ENCODE measurements at regions not wholly inside any gene's neighbourhood (a gene's known extent, or its start where the extent isn't known, plus 50 kb on each side); places are given as distances from the start of the nearest gene placed in this dataset.

DNA sequence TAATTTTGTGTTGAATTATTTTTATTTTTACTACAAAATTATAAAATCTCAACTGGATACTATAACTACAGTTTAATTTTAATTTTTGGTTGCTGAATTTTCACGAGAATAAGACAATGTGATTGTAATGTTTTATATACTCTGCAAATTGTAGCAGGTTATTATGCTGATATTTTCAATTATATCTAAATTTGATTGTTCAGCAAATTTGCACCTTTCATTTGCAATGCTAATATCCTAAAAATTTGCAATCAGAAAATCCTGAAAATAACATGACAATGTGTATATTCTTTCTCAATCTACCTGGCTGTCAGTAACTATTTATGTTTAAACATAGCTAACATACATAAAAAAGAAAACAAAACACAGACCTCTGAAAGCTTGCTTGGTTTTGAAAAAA lies 932.2 kb upstream of the LRFN5 start:
- no peak overlapping the region for H3K27ac Mint-ChIP-seq
- DNase-seq: no peak
- Histone ChIP-seq H3K9me3 (ENCODE audit: control insufficient read depth, low read length) (no peaks in the 10 kb centered on the region), H3K27ac (ENCODE audit: low read depth, low read length) (no peak overlapping the region), H3K4me3 (ENCODE audit: low read length) (no peak overlapping the region), H3K4me1 (ENCODE audit: control insufficient read depth, insufficient read depth, low read length) (no peaks in the 10 kb centered on the region), H3K27me3 (ENCODE audit: control insufficient read depth, insufficient read depth, low read length, poor library complexity, severe bottlenecking) (no peaks in the 10 kb centered on the region), H3K9ac (ENCODE audit: extremely low read depth, low read length, poor library complexity, severe bottlenecking) (no peak overlapping the region), H3K36me3 (ENCODE audit: control insufficient read depth, insufficient read depth, low read length) (no peaks in the 10 kb centered on the region)
- no peak for TF ChIP-seq CTCF (conservative IDR thresholded peaks at IDR 0.05)
- H3K27me3 Mint-ChIP-seq (ENCODE audit: insufficient read depth): no peaks in the 10 kb centered on the region
- H3K4me1 Mint-ChIP-seq: peaks cover 11% of the 10 kb centered on the region
- peaks cover 19% of the 10 kb centered on the region for H3K9me3 Mint-ChIP-seq
- no CpG with 5 or more reads among the region's 1 CpG for WGBS, 2 experiments (ENCODE audit: insufficient coverage in 1 of 2, insufficient read length in 1 of 2)
- no peak overlapping the region for H3K4me3 Mint-ChIP-seq
- H3K36me3 Mint-ChIP-seq (ENCODE audit: low read depth): peaks cover 7% of the 10 kb centered on the region

DNA sequence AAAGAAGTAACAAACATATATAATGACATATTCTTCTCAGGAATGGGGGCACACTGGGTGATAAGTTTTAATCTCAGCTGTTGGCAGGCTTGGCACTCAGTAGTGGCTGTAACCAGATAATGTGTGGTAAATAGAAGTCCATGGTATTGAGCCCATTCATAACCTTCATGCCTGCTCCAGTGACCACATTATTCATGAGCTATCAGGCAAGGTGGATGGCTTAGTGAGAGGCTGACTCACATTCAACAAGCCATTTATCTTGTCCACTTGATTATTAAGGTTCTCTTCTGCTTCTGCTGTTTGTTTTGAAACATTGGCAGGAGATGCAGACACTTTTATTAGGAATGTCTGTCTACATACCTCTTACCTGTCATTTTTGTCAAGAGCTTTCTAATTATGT lies 950.4 kb upstream of the LRFN5 start:
- no peaks in the 10 kb centered on the region for H3K4me1 ChIP-seq (ENCODE audit: control insufficient read depth, insufficient read depth, low read length)
- H3K9me3 Mint-ChIP-seq: no peaks in the 10 kb centered on the region
- no peak for DNase-seq
- no peaks in the 10 kb centered on the region for H3K27me3 ChIP-seq (ENCODE audit: control insufficient read depth, insufficient read depth, low read length, poor library complexity, severe bottlenecking)
- H3K4me3 ChIP-seq (ENCODE audit: low read length): no peak overlapping the region
- no peak for TF ChIP-seq CTCF (conservative IDR thresholded peaks at IDR 0.05)
- H3K27ac Mint-ChIP-seq: no peak overlapping the region
- no peaks in the 10 kb centered on the region for H3K36me3 ChIP-seq (ENCODE audit: control insufficient read depth, insufficient read depth, low read length)
- H3K4me1 Mint-ChIP-seq: no peaks in the 10 kb centered on the region
- no peaks in the 10 kb centered on the region for H3K27me3 Mint-ChIP-seq (ENCODE audit: insufficient read depth)
- H3K4me3 Mint-ChIP-seq: no peak overlapping the region
- H3K9ac ChIP-seq (ENCODE audit: extremely low read depth, low read length, poor library complexity, severe bottlenecking): no peak overlapping the region
- H3K9me3 ChIP-seq (ENCODE audit: control insufficient read depth, low read length): no peaks in the 10 kb centered on the region
- H3K36me3 Mint-ChIP-seq (ENCODE audit: low read depth): peaks cover 2% of the 10 kb centered on the region
- H3K27ac ChIP-seq (ENCODE audit: low read depth, low read length): no peak overlapping the region

- no peak overlapping the region for H3K27ac Mint-ChIP-seq
- H3K9me3 ChIP-seq (ENCODE audit: control insufficient read depth, low read length): no peaks in the 10 kb centered on the region
- H3K27me3 ChIP-seq (ENCODE audit: control insufficient read depth, insufficient read depth, low read length, poor library complexity, severe bottlenecking): no peaks in the 10 kb centered on the region
- no peaks in the 10 kb centered on the region for H3K27me3 Mint-ChIP-seq (ENCODE audit: insufficient read depth)
- H3K9ac ChIP-seq (ENCODE audit: extremely low read depth, low read length, poor library complexity, severe bottlenecking): no peak overlapping the region
- no peaks in the 10 kb centered on the region for H3K4me1 ChIP-seq (ENCODE audit: control insufficient read depth, insufficient read depth, low read length)
- no peaks in the 10 kb centered on the region for H3K4me1 Mint-ChIP-seq
- no peak for DNase-seq
- H3K4me3 ChIP-seq (ENCODE audit: low read length): no peak overlapping the region
- no peaks in the 10 kb centered on the region for H3K36me3 ChIP-seq (ENCODE audit: control insufficient read depth, insufficient read depth, low read length)
- no peak for TF ChIP-seq CTCF (conservative IDR thresholded peaks at IDR 0.05)
- H3K4me3 Mint-ChIP-seq: no peak overlapping the region
- H3K9me3 Mint-ChIP-seq: no peaks in the 10 kb centered on the region
- H3K27ac ChIP-seq (ENCODE audit: low read depth, low read length): no peak overlapping the region
- H3K36me3 Mint-ChIP-seq (ENCODE audit: low read depth): peaks cover 2% of the 10 kb centered on the region
These were observed 954.5 kb upstream of the LRFN5 start for GRCh38 chr14:40652089-40652691.
